OCI-LY7 (cell line): ENCODE measurements at regions not wholly inside any gene's neighbourhood (a gene's known extent, or its start where the extent isn't known, plus 50 kb on each side); places are given as distances from the start of the nearest gene placed in this dataset.

ENCODE experiments used
- EZH2phosphoT487 ChIP-seq: fragments of 200-600 bp; sonication (generic); IDR thresholded peaks from 2 replicates; pipeline ENCODE4 v1.6.1; 2018; ENCODE audit warnings: low read depth, borderline replicate concordance, mild to moderate bottlenecking, mixed run types, antibody characterized with exemption, low read length, moderate library complexity, mixed read lengths
- TF ChIP-seq, protein P1 (sequence below): fragments of 200-600 bp; sonication (generic); conservative IDR thresholded peaks from 2 replicates; pipeline ENCODE4 v1.5.1; 2014; ENCODE audit warnings: mild to moderate bottlenecking, antibody characterized with exemption, low read length, moderate library complexity, mixed read lengths

DNA sequence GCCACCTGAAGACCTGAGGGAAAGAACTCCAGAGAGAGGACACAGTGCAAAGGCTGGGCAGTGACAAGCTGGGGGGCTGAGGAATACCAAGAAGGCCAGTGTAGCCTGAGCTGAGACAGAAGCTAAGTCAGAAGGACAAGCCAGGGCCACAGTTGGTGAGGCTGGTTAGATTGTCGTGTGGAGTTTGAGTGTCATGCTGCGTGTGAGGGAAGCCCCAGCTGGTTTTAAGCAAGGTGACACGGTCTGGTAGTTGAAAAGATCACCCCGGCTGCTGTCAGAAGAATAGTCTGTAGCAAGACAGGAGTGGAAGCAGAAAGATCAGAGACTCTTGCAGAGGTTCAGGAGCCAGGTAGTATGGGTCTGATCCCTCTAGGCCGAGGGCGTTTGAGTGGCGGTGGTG lies 50.6 kb upstream of the RMDN2 start:
- TF ChIP-seq, protein P1, sequence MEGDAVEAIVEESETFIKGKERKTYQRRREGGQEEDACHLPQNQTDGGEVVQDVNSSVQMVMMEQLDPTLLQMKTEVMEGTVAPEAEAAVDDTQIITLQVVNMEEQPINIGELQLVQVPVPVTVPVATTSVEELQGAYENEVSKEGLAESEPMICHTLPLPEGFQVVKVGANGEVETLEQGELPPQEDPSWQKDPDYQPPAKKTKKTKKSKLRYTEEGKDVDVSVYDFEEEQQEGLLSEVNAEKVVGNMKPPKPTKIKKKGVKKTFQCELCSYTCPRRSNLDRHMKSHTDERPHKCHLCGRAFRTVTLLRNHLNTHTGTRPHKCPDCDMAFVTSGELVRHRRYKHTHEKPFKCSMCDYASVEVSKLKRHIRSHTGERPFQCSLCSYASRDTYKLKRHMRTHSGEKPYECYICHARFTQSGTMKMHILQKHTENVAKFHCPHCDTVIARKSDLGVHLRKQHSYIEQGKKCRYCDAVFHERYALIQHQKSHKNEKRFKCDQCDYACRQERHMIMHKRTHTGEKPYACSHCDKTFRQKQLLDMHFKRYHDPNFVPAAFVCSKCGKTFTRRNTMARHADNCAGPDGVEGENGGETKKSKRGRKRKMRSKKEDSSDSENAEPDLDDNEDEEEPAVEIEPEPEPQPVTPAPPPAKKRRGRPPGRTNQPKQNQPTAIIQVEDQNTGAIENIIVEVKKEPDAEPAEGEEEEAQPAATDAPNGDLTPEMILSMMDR: no peak
- no peak for TF ChIP-seq EZH2phosphoT487
